Neural progenitor cell (in vitro differentiated cells): ENCODE measurements at regions not wholly inside any gene's neighbourhood (a gene's known extent, or its start where the extent isn't known, plus 50 kb on each side); places are given as distances from the start of the nearest gene placed in this dataset.

Source experiments
- CTCF ChIP-seq: fragments of 200-600 bp; sonication (generic); IDR thresholded peaks from 2 replicates; pipeline ENCODE4 v1.5.1; 2017; ENCODE audit warnings: antibody characterized with exemption, mild to moderate bottlenecking
- EZH2 ChIP-seq: fragments of 200-600 bp; sonication (generic); IDR thresholded peaks from 2 replicates; pipeline ENCODE4 v1.6.1; 2017; ENCODE audit warnings: antibody characterized with exemption, mild to moderate bottlenecking, moderate library complexity

GRCh38 chrX:122552286-122552800 lies 631.7 kb upstream of the GRIA3 start:
- TF ChIP-seq EZH2 (no peak), CTCF (no peak)
